Stimulated activated CD8-positive, alpha-beta memory T cell treated with anti-CD3 and anti-CD28 coated beads, Interleukin-12 subunit alpha, Interleukin-12 subunit beta, amount 100 ng/mL, for 24 hours (primary cell): ENCODE measurements at regions not wholly inside any gene's neighbourhood (a gene's known extent, or its start where the extent isn't known, plus 50 kb on each side); places are given as distances from the start of the nearest gene placed in this dataset.
"Not testable (repeated sequence)": the region's sequence is repeated elsewhere in the genome, so short reads cannot be mapped to it uniquely, and the experiment has no call there.

Experiments used
- DNase-seq: peaks from one replicate; pipeline ENCODE4 v3.0.0-alpha.2; 2020; ENCODE audit errors: extremely low read depth

- not testable (repeated sequence) for DNase-seq
These were observed 194.4 kb downstream of the OTOP1 start for GRCh38 chr4:4032364-4032763.

GRCh38 chr4:4032801-4033605, 193.7 kb downstream of the OTOP1 start:
- DNase-seq = not testable (repeated sequence)

DNA sequence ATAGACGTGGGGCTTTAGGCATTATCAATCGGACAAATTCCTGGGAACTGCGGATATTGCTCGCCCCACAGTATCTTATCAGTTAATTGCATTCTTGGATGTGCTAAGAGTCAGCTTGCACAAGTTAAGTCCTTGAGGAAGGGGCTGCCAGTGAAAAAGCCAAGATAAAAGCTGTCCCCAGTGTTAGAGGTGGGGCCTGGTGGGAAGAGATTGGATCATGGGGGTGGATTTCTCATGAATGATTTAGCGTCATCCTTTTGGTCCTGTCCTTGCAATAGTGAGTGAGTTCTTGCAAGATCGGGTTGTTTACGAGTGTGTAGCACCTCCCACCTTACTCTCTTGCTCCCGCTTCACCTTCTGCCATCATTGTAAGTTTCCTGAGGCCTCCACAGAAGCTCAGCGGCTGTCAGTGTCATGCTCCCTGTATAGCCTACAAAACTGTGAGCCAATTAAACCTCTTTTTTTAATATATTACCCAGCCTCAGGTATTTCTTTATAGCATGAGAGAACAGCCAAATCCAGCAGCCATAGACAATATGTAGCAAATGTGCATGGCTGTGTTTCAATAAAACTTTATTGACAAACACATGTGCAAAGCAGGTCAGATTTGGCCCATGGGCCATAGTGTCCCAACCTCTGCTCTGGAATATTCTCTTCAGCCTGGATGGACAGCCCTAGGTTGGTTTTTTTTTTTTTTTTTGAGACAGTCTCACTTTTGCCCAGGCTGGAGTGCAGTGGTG, 189.2 kb downstream of the OTOP1 start:
- not testable (repeated sequence) for DNase-seq

DNA sequence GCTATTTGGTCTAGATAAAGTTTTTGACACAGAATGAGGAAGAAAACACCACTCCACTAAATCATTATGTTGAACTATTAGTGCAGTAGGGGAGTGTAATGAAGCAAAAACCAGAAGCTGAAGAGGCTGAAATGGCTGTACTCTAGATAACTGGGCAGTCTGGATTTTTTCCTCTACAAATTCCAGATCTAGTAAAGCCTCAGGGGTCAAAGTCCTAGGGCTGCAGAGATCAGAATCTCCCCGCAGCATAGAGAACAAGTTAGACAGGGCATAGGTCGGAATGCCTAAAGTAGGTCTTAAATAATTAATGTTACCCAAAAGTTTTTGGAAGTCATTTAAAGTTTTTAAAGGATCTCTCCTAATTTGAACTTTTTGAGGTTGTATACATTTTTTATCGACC, 180.9 kb downstream of the OTOP1 start:
- DNase-seq = not testable (repeated sequence)

DNA sequence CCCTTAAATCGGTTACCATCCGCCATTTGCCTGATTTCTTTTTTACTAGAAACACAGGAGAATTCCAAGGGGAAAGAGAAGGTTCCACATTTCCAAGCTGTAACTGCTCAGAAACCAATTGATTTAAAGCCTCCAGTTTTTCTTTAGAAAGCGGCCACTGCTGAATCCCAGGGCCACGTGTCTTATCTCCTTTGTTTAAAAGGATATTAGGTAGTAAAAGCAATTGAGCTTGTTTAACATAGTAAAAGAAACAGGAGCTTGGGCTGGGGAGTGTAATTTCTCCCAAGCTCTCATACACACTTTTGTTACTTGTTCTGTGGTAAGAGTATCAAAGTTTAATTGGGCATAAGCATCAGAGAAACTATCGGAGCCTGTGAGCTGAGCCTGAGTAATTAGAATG, 180.0 kb downstream of the OTOP1 start:
- DNase-seq = not testable (repeated sequence)

GRCh38 chr4:4047202-4047601, 179.5 kb downstream of the OTOP1 start:
- not testable (repeated sequence) for DNase-seq

- not testable (repeated sequence) for DNase-seq
These were observed 178.5 kb downstream of the OTOP1 start for GRCh38 chr4:4048227-4048626.

GRCh38 chr4:4050781-4051180, 175.9 kb downstream of the OTOP1 start:
- not testable (repeated sequence) for DNase-seq

- DNase-seq = not testable (repeated sequence)
These were observed 173.8 kb downstream of the OTOP1 start for GRCh38 chr4:4052933-4053332.

GRCh38 chr4:4057226-4057625, 169.5 kb downstream of the OTOP1 start:
- DNase-seq = not testable (repeated sequence)

- not testable (repeated sequence) for DNase-seq
These were observed 142.6 kb downstream of the OTOP1 start for GRCh38 chr4:4084171-4084570.

- DNase-seq = not testable (repeated sequence)
These were observed 136.9 kb downstream of the OTOP1 start for GRCh38 chr4:4089716-4090419.

DNA sequence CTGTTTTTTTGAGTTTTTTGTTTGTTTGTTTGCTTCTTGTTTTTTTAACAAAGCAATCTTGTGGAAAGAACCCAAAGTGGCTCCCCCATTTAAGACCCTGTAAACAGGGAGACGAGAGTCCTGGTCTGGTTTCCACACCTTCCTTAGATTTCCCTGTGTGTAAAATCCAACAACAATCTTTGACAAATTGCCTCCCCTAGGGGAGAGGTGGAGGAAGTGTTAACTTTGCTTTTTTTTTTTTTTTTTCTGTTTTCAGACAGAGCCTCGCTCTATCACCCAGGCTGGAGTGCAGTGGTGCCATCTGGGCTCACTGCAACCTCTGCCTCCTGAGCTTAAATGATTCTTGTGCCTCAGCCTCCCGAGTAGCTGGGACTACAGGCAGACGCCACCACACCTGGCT, 136.0 kb downstream of the OTOP1 start:
- not testable (repeated sequence) for DNase-seq

GRCh38 chr4:4092159-4092558, 134.6 kb downstream of the OTOP1 start:
- DNase-seq = not testable (repeated sequence)

DNA sequence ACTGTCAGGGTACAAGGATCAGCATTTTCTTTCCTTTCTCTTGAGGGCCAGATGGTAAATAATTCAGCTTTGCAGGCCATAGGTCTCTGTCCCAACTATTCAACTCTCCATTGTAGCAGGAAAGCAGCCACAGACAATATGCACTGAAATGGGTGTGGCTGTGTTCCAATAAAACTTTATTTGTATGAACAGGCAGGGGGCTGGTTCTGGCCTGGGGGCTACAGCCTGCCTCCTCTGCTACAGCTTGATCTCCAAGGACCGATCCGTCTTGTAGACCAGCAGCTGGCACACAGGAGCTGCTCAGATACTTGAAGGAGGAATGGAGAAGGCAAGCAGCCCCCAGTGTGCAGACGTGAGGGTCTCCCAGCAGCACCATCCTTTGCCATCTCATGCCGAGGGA, 127.1 kb downstream of the OTOP1 start:
- not testable (repeated sequence) for DNase-seq

DNA sequence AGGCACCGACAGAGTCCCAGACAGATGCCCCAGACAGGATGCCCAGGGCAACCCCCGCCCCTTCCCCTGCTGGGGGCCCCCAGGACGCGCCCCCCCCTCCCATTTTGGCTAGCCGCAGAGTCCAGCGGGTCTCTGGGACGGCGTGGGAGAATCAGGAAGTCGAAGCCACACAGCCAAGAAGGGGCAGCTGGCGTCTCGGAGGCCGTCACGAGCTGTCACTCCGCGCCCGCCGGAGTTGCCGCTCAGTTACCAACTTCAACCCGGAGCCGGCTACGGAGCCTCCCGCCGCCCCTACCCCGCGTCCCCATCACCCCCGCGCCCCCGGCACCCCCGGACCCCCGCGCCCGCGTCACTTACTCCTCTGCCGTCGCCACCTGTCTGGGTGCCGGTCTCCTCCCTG, 119.8 kb downstream of the OTOP1 start:
- not testable (repeated sequence) for DNase-seq

DNA sequence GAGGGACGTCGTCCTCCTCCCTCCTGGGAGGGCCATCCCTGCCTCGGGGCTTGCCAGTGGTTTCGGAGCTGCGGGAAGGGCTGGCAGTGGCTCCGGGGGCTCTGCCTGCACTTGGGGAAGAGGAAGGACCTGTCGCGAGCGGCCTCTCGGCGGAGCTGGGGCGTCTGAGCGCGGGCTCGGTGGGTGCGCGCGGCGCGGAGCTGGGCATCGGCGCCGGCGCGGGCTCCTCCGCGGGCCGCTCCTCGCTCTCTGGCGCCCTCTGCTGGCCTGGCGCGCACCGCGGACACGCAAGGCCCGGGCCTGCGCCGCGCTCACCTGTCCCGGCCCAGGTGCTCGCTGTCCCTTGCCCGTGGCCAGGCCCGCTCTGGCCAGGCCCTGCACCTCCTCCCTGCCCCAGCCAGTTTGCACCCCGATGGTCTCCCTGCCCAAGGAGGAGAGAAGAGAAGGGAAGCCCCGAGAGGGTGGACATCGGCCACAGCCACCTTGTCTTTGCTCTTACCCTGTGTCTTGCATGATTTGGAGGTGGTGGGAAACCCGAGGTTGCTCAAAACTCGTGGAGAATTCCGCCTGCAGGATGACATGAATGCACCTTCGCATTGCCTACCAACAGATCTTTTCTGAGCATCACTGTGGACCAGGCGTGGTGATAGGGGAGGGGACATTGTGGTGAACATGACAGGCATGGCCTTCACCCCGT, 119.2 kb downstream of the OTOP1 start:
- DNase-seq = peak; percentile 39

- not testable (repeated sequence) for DNase-seq
These were observed 111.3 kb downstream of the OTOP1 start for GRCh38 chr4:4115381-4115780.

GRCh38 chr4:4116901-4117300, 109.8 kb downstream of the OTOP1 start:
- DNase-seq = not testable (repeated sequence)

DNA sequence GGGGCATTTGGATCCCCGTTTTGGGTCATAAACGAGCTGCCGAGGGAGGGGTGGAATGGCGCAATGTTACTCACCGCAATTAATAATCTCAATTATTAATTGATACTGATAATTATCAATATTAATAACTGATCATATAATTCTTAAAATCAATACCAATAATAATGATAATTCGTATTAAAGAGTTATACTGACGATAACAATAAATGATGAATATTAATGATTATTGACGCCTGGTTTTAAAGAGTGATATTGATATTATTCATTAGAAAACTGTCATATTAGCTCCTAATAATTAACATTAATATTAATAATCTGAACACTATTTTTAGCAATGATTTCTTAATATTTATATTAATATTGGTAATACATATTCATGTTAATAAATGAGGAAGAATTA, 92.4 kb downstream of the OTOP1 start:
- DNase-seq = not testable (repeated sequence)

- not testable (repeated sequence) for DNase-seq
These were observed 90.1 kb downstream of the OTOP1 start for GRCh38 chr4:4136621-4137020.
